ENCODE measurements at regions not wholly inside any gene's neighbourhood (a gene's known extent, or its start where the extent isn't known, plus 50 kb on each side); places are given as distances from the start of the nearest gene placed in this dataset.

DNA sequence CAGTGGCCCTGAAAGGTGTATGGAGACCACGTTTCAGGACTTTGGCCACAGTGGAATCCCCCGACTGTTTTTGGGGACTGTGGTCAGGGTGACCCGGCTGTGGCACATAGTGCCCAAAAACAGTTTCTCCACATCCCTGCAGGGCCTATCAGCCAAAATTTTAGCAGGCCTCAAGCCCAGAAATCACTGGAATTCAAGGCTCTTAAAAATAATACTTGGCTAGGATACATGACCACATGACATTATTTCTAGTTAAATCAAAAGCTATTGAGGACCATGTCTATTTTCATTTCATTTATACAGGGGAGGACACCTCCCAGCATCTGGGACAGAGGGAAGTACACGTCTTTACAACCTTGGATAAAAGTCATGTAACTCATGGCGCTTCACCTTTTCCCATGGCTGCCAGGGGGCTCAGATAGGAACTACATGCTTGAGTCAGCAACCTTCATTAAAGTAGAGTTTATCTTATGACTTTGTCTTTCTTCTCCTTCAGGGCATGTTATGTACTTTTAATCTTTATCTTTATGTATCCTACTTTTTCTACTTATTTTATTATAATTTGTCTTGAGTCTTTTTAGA lies 70.8 kb upstream of the CD93 start:
- Histone ChIP-seq H3K36me3 (ENCODE audit: insufficient read depth, insufficient read length, low read length) (no peaks in the 10 kb centered on the region), H3K4me3 (ENCODE audit: insufficient read length, low read depth) (no peak overlapping the region), H3K27me3 (ENCODE audit: insufficient read depth, insufficient read length) (no peaks in the 10 kb centered on the region), H3K4me1 (ENCODE audit: insufficient read depth, insufficient read length) (peaks cover 4% of the 10 kb centered on the region), H3K9me3 (ENCODE audit: insufficient read depth, low read length) (no peaks in the 10 kb centered on the region), H3K9ac (ENCODE audit: insufficient read length, low read depth) (no peak overlapping the region)
- DNase-seq (ENCODE audit: low read depth, low spot score): no peak
- no peak for TF ChIP-seq SUZ12 (IDR thresholded peaks at IDR 0.05; ENCODE audit: extremely low read depth, insufficient read depth, insufficient read length)
- no peak for TF ChIP-seq YY1 (IDR thresholded peaks at IDR 0.05; ENCODE audit: insufficient read depth, insufficient read length)
- no peak for TF ChIP-seq ZNF274 (IDR thresholded peaks at IDR 0.05; ENCODE audit: low read depth, low read length)

DNA sequence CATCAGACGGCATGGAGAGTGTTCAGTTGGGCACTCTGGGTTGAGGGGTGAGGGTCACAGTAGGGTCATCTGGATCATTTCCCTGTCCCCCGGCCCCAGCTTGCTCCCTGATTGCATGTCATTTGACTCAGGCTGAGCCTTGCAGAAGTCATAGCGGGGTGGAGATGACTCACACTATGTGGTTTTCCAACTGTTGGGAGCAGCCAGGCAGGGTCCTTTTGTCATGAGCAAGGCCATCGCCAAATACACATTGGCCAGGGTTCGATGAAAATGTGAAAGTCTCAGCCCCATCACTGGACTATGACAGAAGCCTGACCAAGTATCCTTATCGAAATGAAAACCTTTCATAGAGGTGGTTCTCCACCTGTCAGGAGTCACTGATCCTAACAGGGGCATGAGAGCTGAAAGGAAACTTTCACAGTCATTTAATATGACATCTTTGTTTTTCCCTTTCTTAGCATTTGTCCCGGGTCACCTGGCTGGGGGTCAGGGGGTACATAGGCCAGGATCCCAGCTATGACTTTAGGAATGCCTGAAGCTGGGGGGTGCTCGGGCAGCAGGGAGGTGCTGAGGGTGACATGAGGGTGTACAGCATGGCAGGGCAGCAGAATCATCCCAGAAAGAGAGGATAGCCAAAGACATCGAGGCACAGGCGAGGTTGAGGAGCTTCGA lies 70.2 kb upstream of the CD93 start:
- no peak for DNase-seq (ENCODE audit: low read depth, low spot score)
- H3K9ac ChIP-seq (ENCODE audit: insufficient read length, low read depth): no peak overlapping the region
- peaks cover 7% of the 10 kb centered on the region for H3K4me1 ChIP-seq (ENCODE audit: insufficient read depth, insufficient read length)
- H3K27me3 ChIP-seq (ENCODE audit: insufficient read depth, insufficient read length): no peaks in the 10 kb centered on the region
- H3K9me3 ChIP-seq (ENCODE audit: insufficient read depth, low read length): no peaks in the 10 kb centered on the region
- H3K4me3 ChIP-seq (ENCODE audit: insufficient read length, low read depth): no peak overlapping the region
- TF ChIP-seq YY1 (IDR thresholded peaks at IDR 0.05; ENCODE audit: insufficient read depth, insufficient read length) (no peak), ZNF274 (IDR thresholded peaks at IDR 0.05; ENCODE audit: low read depth, low read length) (no peak), SUZ12 (IDR thresholded peaks at IDR 0.05; ENCODE audit: extremely low read depth, insufficient read depth, insufficient read length) (no peak)
- H3K36me3 ChIP-seq (ENCODE audit: insufficient read depth, insufficient read length, low read length): no peaks in the 10 kb centered on the region

DNA sequence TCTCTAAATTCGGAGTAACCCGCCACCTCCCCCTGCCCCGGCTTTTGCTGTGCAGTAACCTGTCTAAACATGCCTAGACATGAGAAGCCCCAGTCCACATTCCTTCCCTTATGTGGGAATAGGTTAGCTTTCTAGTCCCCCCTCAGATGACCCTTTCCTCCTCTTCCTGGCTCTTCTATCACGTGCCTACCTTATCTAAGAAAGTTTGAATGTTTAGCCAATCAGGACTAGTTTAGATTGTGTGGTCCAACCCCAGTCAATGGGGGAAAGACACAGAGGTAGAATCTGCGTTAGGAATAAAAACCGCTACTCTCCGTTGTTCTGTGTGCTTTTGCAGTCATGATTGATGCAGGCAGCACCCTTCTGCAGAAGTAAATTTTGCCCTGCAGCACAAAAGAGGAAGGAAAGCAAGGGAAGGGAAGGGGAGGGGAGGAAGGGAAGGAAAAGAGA lies 69.0 kb upstream of the CD93 start:
- no peak for DNase-seq (ENCODE audit: low read depth, low spot score)
- no peaks in the 10 kb centered on the region for H3K9me3 ChIP-seq (ENCODE audit: insufficient read depth, low read length)
- peaks cover 5% of the 10 kb centered on the region for H3K4me1 ChIP-seq (ENCODE audit: insufficient read depth, insufficient read length)
- H3K27me3 ChIP-seq (ENCODE audit: insufficient read depth, insufficient read length): no peaks in the 10 kb centered on the region
- no peak overlapping the region for H3K4me3 ChIP-seq (ENCODE audit: insufficient read length, low read depth)
- H3K9ac ChIP-seq (ENCODE audit: insufficient read length, low read depth): no peak overlapping the region
- no peak for TF ChIP-seq ZNF274 (IDR thresholded peaks at IDR 0.05; ENCODE audit: low read depth, low read length)
- TF ChIP-seq YY1 (IDR thresholded peaks at IDR 0.05; ENCODE audit: insufficient read depth, insufficient read length): no peak
- no peak for TF ChIP-seq SUZ12 (IDR thresholded peaks at IDR 0.05; ENCODE audit: extremely low read depth, insufficient read depth, insufficient read length)
- no peaks in the 10 kb centered on the region for H3K36me3 ChIP-seq (ENCODE audit: insufficient read depth, insufficient read length, low read length)

DNA sequence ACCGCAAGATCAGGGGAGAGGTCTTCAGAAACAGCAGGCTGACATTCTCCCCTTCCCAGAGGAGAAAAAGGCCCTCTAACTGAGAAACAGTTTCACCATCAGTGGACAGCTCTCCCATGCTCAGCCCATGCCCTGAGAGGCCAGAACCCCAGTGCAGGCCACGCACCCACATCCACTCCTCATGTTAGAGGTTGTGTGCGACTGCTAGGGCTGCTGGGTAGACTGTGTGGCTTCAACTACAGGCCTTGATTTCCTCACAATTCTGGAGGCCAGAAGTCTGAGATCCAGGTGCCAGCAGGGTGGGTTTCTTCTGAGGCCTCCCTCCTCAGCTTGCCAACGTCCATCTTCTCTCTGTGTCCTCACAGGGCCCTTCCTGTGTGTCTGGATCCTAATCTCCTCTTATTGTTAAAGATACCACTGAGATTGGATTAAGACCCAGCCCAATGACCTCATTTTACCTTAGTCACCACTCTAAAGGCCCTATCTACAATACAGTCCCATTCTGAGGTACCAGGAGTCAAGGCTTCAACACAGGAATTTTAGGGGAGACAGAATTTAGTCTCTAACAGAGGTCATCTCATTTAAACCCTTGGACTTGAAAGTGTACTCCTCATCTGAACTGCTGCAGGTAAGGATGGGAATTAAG lies 67.7 kb upstream of the CD93 start:
- TF ChIP-seq YY1 (IDR thresholded peaks at IDR 0.05; ENCODE audit: insufficient read depth, insufficient read length) (no peak), ZNF274 (IDR thresholded peaks at IDR 0.05; ENCODE audit: low read depth, low read length) (no peak), SUZ12 (IDR thresholded peaks at IDR 0.05; ENCODE audit: extremely low read depth, insufficient read depth, insufficient read length) (no peak)
- H3K36me3 ChIP-seq (ENCODE audit: insufficient read depth, insufficient read length, low read length): no peaks in the 10 kb centered on the region
- H3K9me3 ChIP-seq (ENCODE audit: insufficient read depth, low read length): no peaks in the 10 kb centered on the region
- no peak overlapping the region for H3K4me3 ChIP-seq (ENCODE audit: insufficient read length, low read depth)
- H3K9ac ChIP-seq (ENCODE audit: insufficient read length, low read depth): no peak overlapping the region
- H3K27me3 ChIP-seq (ENCODE audit: insufficient read depth, insufficient read length): no peaks in the 10 kb centered on the region
- DNase-seq (ENCODE audit: low read depth, low spot score): no peak
- peaks cover 5% of the 10 kb centered on the region for H3K4me1 ChIP-seq (ENCODE audit: insufficient read depth, insufficient read length)

DNA sequence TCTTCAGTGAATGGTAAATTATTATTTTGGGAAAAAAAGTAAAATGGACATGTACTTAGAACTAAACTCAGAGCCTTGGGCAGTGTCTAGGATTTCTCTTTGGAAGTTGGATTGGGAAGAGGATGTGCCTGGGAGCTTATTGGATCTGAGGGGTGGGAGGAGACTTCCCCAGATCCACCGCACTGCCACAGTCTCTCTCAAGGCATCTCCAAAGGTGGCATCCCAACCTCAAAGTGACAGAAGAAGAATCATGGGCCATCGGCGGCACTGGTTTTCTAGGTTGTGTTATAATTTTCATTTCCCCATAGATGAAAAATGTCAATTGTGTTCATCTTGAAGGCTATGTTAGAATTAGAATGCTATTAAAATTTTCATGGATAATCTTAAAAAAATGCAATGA lies 66.8 kb upstream of the CD93 start:
- Histone ChIP-seq H3K9me3 (ENCODE audit: insufficient read depth, low read length) (no peaks in the 10 kb centered on the region), H3K36me3 (ENCODE audit: insufficient read depth, insufficient read length, low read length) (no peaks in the 10 kb centered on the region), H3K4me1 (ENCODE audit: insufficient read depth, insufficient read length) (peaks cover 5% of the 10 kb centered on the region), H3K27me3 (ENCODE audit: insufficient read depth, insufficient read length) (no peaks in the 10 kb centered on the region), H3K9ac (ENCODE audit: insufficient read length, low read depth) (no peak overlapping the region), H3K4me3 (ENCODE audit: insufficient read length, low read depth) (no peak overlapping the region)
- no peak for DNase-seq (ENCODE audit: low read depth, low spot score)
- TF ChIP-seq SUZ12 (IDR thresholded peaks at IDR 0.05; ENCODE audit: extremely low read depth, insufficient read depth, insufficient read length): no peak
- no peak for TF ChIP-seq YY1 (IDR thresholded peaks at IDR 0.05; ENCODE audit: insufficient read depth, insufficient read length)
- TF ChIP-seq ZNF274 (IDR thresholded peaks at IDR 0.05; ENCODE audit: low read depth, low read length): no peak

DNA sequence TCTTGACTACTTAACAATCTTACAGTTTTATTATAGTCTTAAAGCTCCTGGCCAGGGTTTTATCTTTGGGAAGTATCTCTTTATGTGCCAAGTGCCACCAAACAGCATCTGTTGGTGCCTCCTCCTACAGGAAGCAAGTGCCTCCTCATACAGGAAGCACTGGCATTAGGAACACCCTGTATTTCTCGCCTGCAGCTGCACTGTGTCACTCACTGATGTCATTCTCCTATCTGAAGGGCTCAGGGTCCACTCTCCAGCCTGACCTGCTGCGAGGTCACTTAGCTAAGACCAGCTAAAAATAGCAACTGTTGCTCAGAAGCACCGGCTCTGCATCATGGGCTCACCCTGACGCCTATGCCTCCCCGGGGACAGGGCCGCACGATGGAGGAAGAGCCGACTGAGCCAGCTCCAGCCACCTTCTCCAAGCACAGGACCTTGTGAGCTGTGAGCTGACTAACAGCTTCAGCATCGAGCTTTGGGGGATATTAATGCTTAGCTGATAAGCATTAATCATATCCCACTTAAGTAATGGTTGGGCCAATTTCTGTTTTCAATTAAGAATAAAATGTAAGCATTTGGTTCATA lies 66.3 kb upstream of the CD93 start:
- Histone ChIP-seq H3K9me3 (ENCODE audit: insufficient read depth, low read length) (no peaks in the 10 kb centered on the region), H3K4me1 (ENCODE audit: insufficient read depth, insufficient read length) (peaks cover 5% of the 10 kb centered on the region), H3K36me3 (ENCODE audit: insufficient read depth, insufficient read length, low read length) (no peaks in the 10 kb centered on the region), H3K4me3 (ENCODE audit: insufficient read length, low read depth) (no peak overlapping the region), H3K9ac (ENCODE audit: insufficient read length, low read depth) (no peak overlapping the region), H3K27me3 (ENCODE audit: insufficient read depth, insufficient read length) (no peaks in the 10 kb centered on the region)
- no peak for TF ChIP-seq ZNF274 (IDR thresholded peaks at IDR 0.05; ENCODE audit: low read depth, low read length)
- TF ChIP-seq YY1 (IDR thresholded peaks at IDR 0.05; ENCODE audit: insufficient read depth, insufficient read length): no peak
- TF ChIP-seq SUZ12 (IDR thresholded peaks at IDR 0.05; ENCODE audit: extremely low read depth, insufficient read depth, insufficient read length): no peak
- DNase-seq (ENCODE audit: low read depth, low spot score): no peak

DNA sequence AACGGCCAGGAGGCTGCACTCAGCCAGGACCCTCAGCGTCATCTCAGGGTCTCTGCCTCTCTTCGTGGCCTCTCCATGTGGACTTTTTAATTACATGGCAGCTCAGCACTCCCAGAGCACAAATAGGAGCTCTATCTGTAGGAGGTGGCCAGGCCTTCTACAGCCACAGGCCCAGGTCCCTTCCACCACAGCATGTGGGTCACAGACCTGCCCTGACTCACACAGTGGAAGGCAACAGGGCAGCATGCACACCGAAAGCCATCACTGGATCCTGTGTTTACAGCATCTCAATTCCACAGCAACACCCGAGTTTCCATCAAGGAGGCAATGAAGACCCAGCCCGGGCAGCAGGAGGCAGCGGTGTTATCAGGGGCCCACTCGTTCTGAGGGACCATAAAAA lies 65.8 kb upstream of the CD93 start:
- H3K27me3 ChIP-seq (ENCODE audit: insufficient read depth, insufficient read length): no peaks in the 10 kb centered on the region
- no peak for DNase-seq (ENCODE audit: low read depth, low spot score)
- H3K9me3 ChIP-seq (ENCODE audit: insufficient read depth, low read length): no peaks in the 10 kb centered on the region
- peaks cover 5% of the 10 kb centered on the region for H3K4me1 ChIP-seq (ENCODE audit: insufficient read depth, insufficient read length)
- H3K36me3 ChIP-seq (ENCODE audit: insufficient read depth, insufficient read length, low read length): no peaks in the 10 kb centered on the region
- H3K4me3 ChIP-seq (ENCODE audit: insufficient read length, low read depth): no peak overlapping the region
- no peak overlapping the region for H3K9ac ChIP-seq (ENCODE audit: insufficient read length, low read depth)
- TF ChIP-seq YY1 (IDR thresholded peaks at IDR 0.05; ENCODE audit: insufficient read depth, insufficient read length) (no peak), SUZ12 (IDR thresholded peaks at IDR 0.05; ENCODE audit: extremely low read depth, insufficient read depth, insufficient read length) (no peak), ZNF274 (IDR thresholded peaks at IDR 0.05; ENCODE audit: low read depth, low read length) (no peak)
